GM21526 (cell line): ENCODE measurements at regions not wholly inside any gene's neighbourhood (a gene's known extent, or its start where the extent isn't known, plus 50 kb on each side); places are given as distances from the start of the nearest gene placed in this dataset.
"Not testable (repeated sequence)": the region's sequence is repeated elsewhere in the genome, so short reads cannot be mapped to it uniquely, and the experiment has no call there.

Experiments
- ATAC-seq: cut with Tn5 transposase; IDR thresholded peaks from one replicate; pipeline ENCODE4 v1.9.1; 2021; ENCODE audit warnings: moderate library complexity; ENCODE audit not compliant: unreplicated experiment, low FRiP score

GRCh38 chr1:206403612-206404307, 66.5 kb upstream of the IKBKE start:
- ATAC-seq: not testable (repeated sequence)

GRCh38 chr1:206404309-206405027, 65.8 kb upstream of the IKBKE start:
- ATAC-seq: not testable (repeated sequence)

GRCh38 chr1:206405282-206405681, 65.0 kb upstream of the IKBKE start:
- ATAC-seq: not testable (repeated sequence)

GRCh38 chr1:206408371-206409288, 61.6 kb upstream of the IKBKE start:
- ATAC-seq: not testable (repeated sequence)

GRCh38 chr1:206411321-206411720, 59.0 kb upstream of the IKBKE start:
- ATAC-seq: no peak

- no peak for ATAC-seq
These were observed 54.3 kb upstream of the IKBKE start for GRCh38 chr1:206415942-206416341.

- no peak for ATAC-seq
These were observed 52.3 kb upstream of the IKBKE start for GRCh38 chr1:206417774-206418614.

GRCh38 chr1:206419250-206419649, 51.0 kb upstream of the IKBKE start:
- no peak for ATAC-seq

- no peak for ATAC-seq
These were observed 50.5 kb upstream of the IKBKE start for GRCh38 chr1:206419783-206420182.

GRCh38 chr1:206420471-206420870, 49.8 kb upstream of the IKBKE start:
- ATAC-seq: no peak
